IPS-15b (cell line): ENCODE measurements at regions not wholly inside any gene's neighbourhood (a gene's known extent, or its start where the extent isn't known, plus 50 kb on each side); places are given as distances from the start of the nearest gene placed in this dataset.

Experiments used
- H3K27me3 ChIP-seq: one replicate; pipeline ENCODE4 v1.6.1; 2013; ENCODE audit warnings: low read length; ENCODE audit not compliant: control insufficient read depth, insufficient read depth
- H3K36me3 ChIP-seq: one replicate; pipeline ENCODE4 v1.6.1; 2013; ENCODE audit warnings: low read length; ENCODE audit not compliant: control insufficient read depth, insufficient read depth
- H3K4me1 ChIP-seq: one replicate; pipeline ENCODE4 v1.6.1; 2013; ENCODE audit warnings: mild to moderate bottlenecking, low read length; ENCODE audit not compliant: control insufficient read depth, insufficient read depth
- H3K4me3 ChIP-seq: one replicate; pipeline ENCODE4 v1.5.1; 2013; ENCODE audit warnings: low read depth, low read length
- H3K9ac ChIP-seq: one replicate; pipeline ENCODE4 v1.6.1; 2013; ENCODE audit warnings: low read depth, mild to moderate bottlenecking, low read length
- H3K9me3 ChIP-seq: one replicate; pipeline ENCODE4 v1.6.1; 2013; ENCODE audit warnings: mild to moderate bottlenecking, low read length; ENCODE audit not compliant: control insufficient read depth, insufficient read depth

- no peak overlapping the region for H3K4me3 ChIP-seq
- no peaks in the 10 kb centered on the region for H3K27me3 ChIP-seq
- no peak overlapping the region for H3K9ac ChIP-seq
- no peaks in the 10 kb centered on the region for H3K9me3 ChIP-seq
- H3K4me1 ChIP-seq = no peaks in the 10 kb centered on the region
- H3K36me3 ChIP-seq = no peaks in the 10 kb centered on the region
Observed at GRCh38 chr12:19694627-19695026, 255.3 kb downstream of the AEBP2 start.

DNA sequence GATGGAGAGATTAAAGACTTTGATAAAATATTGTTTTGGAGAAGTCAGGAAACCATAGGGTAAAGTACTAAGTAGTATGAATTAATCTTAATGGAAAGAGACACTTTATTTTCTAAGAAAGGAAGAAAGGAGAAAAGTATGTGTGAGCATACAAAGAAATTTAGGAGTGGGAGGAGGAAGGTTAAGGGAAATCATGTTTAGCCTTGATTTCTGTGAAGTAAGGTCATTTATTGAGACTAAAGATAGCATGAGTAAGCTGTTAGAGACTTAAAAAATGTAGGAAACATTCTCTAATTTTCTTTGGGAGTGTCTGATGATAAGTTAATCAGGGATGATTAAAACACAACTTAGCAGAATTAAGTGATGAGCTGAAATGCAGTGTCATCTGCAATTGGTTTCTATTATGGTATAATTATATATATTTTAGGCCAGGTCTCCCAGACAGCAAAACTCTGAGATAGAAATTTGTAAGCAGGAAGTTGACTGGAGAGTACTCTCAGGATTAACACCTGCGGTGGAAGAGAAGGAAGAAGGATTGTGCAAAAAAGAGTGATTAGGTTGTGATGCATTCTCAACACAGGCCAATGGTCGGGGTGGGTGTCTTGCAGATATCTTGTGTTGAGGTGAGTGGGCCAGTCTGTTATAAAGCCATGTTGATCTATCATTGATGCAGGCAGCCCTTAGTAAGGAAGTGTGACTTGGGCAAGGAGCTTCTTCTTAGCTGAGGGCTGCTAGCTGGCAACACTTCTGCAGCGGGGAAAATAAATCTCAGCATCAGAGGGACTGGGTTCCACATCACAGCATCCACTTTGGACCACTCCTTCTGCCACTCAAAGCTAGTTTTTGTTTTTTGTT, 256.2 kb downstream of the AEBP2 start:
- H3K4me3 ChIP-seq = no peak overlapping the region
- H3K9ac ChIP-seq = no peak overlapping the region
- no peaks in the 10 kb centered on the region for H3K27me3 ChIP-seq
- no peaks in the 10 kb centered on the region for H3K9me3 ChIP-seq
- H3K36me3 ChIP-seq = no peaks in the 10 kb centered on the region
- no peaks in the 10 kb centered on the region for H3K4me1 ChIP-seq

- no peak overlapping the region for H3K4me3 ChIP-seq
- no peaks in the 10 kb centered on the region for H3K36me3 ChIP-seq
- H3K4me1 ChIP-seq = no peaks in the 10 kb centered on the region
- H3K9me3 ChIP-seq = no peaks in the 10 kb centered on the region
- no peaks in the 10 kb centered on the region for H3K27me3 ChIP-seq
- no peak overlapping the region for H3K9ac ChIP-seq
Observed at GRCh38 chr12:19700969-19701368, 261.7 kb downstream of the AEBP2 start.

- Histone ChIP-seq H3K36me3 (no peaks in the 10 kb centered on the region), H3K4me3 (no peak overlapping the region), H3K27me3 (no peaks in the 10 kb centered on the region), H3K4me1 (no peaks in the 10 kb centered on the region), H3K9ac (no peak overlapping the region), H3K9me3 (no peaks in the 10 kb centered on the region)
Observed at GRCh38 chr12:19704966-19705365, 265.7 kb downstream of the AEBP2 start.

GRCh38 chr12:19706936-19707335, 267.6 kb downstream of the AEBP2 start:
- no peaks in the 10 kb centered on the region for H3K27me3 ChIP-seq
- H3K9me3 ChIP-seq = no peaks in the 10 kb centered on the region
- H3K36me3 ChIP-seq = no peaks in the 10 kb centered on the region
- no peak overlapping the region for H3K9ac ChIP-seq
- H3K4me3 ChIP-seq = no peak overlapping the region
- no peaks in the 10 kb centered on the region for H3K4me1 ChIP-seq

DNA sequence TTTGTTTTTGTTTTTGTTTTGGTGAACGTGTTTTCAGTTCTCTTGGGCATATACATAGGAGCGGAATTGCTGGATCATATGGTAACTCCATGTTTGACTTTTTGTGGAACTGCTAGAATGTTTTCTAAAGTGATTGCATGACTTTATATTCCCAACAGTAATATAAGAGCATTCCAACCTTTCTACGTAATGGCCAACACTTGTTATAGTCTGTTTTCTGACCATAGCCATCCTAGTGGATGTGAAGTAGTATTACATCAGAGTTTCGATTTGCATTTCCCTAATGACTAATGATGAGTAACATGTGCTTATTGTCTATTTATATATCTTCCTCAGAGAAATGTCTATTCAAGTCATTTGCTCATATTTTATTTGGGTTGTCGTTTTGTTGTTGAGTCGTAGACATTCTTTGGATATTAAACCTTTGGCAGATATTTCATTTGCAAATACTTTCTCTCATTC, 268.7 kb downstream of the AEBP2 start:
- H3K9ac ChIP-seq = no peak overlapping the region
- H3K4me1 ChIP-seq = no peaks in the 10 kb centered on the region
- no peaks in the 10 kb centered on the region for H3K27me3 ChIP-seq
- H3K4me3 ChIP-seq = no peak overlapping the region
- no peaks in the 10 kb centered on the region for H3K36me3 ChIP-seq
- no peaks in the 10 kb centered on the region for H3K9me3 ChIP-seq

DNA sequence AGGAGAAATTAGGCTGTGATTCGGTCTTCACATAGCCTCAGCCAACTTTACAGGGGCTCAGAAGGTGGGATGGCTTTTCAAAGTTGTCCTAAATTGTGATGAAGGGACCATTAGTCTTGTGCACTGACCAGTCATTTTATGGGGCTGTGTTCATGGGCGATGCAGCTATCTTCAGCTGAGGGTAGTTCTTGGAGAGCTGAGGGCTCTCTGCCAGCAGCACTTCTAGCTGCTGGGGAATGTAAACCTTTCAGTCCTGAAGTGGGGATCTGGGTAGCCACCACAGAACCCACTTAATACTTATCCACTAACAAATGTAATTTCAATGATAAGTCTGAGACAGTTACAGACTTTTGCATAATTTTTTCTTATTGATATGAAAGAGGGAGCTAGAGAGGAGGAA, 270.6 kb downstream of the AEBP2 start:
- Histone ChIP-seq H3K4me1 (no peaks in the 10 kb centered on the region), H3K9ac (no peak overlapping the region), H3K9me3 (no peaks in the 10 kb centered on the region), H3K36me3 (no peaks in the 10 kb centered on the region), H3K4me3 (no peak overlapping the region), H3K27me3 (no peaks in the 10 kb centered on the region)

DNA sequence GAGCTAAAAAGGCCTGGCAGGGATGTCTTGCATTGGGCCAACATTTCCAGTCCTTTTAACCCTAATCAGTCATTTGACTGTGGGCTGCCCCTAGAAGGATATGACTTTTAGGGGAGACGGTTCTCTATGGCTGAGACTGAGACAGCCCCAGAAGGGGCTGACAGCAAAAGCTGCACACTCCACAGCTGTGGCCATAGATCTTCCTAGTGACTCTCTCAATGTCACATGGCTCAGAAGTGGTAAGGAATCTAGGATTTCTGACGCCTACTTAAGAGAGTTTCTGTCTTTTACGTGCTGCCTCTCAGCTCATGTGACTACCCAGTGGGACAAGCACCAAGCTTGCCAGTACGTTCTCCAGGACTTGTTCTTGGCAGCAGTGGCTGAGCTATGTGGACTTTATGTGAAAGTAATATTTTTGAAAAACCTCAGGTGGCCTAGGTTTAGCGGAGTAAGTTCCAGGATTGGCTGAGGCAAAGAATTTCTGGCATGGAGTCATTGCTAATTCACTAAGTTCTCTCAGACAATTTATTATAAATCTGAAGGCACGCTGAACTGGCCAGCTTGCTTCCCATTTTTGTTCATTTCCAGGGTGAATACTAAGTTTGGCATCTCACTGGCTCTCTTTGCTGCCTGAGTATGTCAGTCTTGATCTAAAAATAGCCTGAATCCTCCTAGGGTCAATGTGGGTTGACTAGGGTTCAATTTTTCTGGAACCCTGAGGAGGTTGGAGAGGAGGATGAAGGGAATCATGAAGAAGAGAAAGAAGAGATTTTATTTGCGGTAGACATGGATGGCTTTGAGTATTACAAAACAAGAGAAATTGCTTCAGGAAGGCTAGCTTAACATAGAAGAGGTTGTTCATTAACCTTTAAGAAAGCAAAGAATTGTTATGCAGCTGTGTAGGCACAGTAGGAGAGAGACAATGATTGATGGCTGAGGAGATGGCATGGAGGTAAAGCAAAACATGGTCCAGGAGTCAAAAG, 271.8 kb downstream of the AEBP2 start:
- Histone ChIP-seq H3K9ac (no peak overlapping the region), H3K9me3 (no peaks in the 10 kb centered on the region), H3K4me1 (no peaks in the 10 kb centered on the region), H3K27me3 (no peaks in the 10 kb centered on the region), H3K4me3 (no peak overlapping the region), H3K36me3 (no peaks in the 10 kb centered on the region)

GRCh38 chr12:19712041-19712440, 272.7 kb downstream of the AEBP2 start:
- Histone ChIP-seq H3K4me1 (no peaks in the 10 kb centered on the region), H3K4me3 (no peak overlapping the region), H3K9ac (no peak overlapping the region), H3K36me3 (no peaks in the 10 kb centered on the region), H3K9me3 (no peaks in the 10 kb centered on the region), H3K27me3 (no peaks in the 10 kb centered on the region)

GRCh38 chr12:19718401-19718800, 279.1 kb downstream of the AEBP2 start:
- Histone ChIP-seq H3K4me3 (no peak overlapping the region), H3K9ac (no peak overlapping the region), H3K27me3 (no peaks in the 10 kb centered on the region), H3K4me1 (no peaks in the 10 kb centered on the region), H3K9me3 (no peaks in the 10 kb centered on the region), H3K36me3 (no peaks in the 10 kb centered on the region)

- Histone ChIP-seq H3K4me3 (no peak overlapping the region), H3K9me3 (no peaks in the 10 kb centered on the region), H3K4me1 (no peaks in the 10 kb centered on the region), H3K9ac (no peak overlapping the region), H3K27me3 (no peaks in the 10 kb centered on the region), H3K36me3 (no peaks in the 10 kb centered on the region)
Observed at GRCh38 chr12:19719672-19720071, 280.4 kb downstream of the AEBP2 start.
